Medulla oblongata (tissue), 1 donor: ENCODE measurements at regions not wholly inside any gene's neighbourhood (a gene's known extent, or its start where the extent isn't known, plus 50 kb on each side); places are given as distances from the start of the nearest gene placed in this dataset.

ENCODE experiments used
- DNase-seq: peaks from one replicate; pipeline ENCODE4 v3.0.0-alpha.2; 2015; ENCODE audit errors: extremely low spot score

DNA sequence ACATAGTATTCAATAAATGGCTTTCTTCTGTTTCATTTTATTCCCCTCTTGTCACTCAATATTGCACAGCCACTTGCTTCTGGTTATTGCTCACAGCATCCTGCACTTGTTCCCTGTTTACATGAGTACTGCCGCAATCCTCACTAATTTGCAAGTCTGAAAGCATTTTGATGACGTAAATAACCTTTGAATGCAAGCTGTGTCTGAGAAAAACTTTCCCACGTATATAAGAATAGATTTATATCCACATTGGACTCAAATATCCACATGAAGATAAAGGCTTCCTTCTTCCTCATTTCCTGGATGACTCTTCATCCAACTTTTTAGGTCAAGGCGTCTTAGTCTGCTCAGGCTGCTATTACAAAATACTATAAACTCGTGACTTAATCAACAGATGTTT is 88.2 kb upstream of the DAP start:
- no peak for DNase-seq

DNA sequence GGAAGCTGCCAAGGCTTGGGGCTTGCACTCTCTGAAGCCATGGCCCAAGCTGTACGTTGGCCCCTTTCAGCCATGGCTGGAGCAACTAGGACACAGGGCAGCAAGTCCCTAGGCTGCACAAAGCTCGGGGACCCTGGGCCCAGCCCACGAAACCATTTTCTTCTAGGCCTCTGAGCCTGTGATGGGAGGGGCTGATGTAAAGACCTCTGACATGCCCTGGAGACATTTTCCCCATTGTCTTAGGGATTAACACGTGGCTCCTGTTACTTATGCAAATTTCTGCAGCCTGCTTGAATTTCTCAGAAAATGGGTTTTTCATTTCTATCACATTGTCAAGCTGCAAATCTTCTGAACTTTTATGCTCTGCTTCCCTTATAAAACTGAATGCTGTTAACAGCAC is 83.0 kb upstream of the DAP start:
- no peak for DNase-seq

DNA sequence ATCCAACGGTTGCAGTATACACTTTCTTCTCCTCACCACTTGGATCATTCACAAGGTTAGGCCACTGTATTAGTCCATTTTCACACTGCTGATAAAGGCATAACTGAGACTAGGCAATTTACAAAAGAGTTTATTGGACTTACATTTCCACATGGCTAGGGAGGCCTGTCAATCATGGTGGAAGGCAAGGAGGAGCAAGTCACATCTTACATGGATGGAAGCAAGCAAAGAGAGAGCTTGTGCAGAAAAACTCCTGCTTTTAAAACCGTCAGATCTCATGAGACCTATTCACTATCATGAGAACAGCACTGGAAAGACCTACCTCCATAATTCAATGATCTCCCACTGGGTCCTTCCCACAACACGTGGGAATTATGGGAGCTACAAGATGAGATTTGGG is 81.8 kb upstream of the DAP start:
- DNase-seq = no peak

DNA sequence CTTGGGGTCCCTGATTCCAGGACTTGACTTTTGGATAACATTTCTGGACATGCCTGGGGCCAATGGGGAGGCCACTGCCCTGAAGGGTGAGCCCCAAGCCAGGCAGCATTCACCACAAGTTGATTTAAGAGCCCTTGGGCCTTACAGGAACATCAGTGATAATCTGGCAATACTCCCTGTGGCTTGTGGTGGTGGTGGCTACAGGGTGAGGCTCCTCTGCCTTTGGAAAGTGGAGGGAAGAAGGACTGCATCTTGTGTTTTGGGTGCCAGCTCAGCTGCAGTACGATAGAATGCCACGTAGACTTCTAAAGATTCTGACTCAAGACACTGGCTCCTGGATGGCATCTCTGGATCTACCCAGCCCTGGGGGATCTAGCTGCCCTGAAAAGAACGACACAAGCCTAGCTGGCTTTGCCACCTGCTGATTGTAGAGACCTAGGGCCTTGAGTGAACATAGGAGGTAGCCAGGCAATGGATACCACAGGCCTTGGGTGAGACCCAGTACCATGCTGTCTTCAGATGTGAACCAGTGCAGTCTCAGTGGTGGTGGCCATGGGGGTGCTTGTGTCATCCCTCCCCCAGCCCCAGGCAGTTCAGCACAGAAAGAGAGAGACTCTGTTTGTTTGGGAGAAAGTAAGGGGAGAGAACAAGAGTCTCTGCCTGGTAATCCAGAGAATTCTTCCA is 79.0 kb upstream of the DAP start:
- DNase-seq = no peak

DNA sequence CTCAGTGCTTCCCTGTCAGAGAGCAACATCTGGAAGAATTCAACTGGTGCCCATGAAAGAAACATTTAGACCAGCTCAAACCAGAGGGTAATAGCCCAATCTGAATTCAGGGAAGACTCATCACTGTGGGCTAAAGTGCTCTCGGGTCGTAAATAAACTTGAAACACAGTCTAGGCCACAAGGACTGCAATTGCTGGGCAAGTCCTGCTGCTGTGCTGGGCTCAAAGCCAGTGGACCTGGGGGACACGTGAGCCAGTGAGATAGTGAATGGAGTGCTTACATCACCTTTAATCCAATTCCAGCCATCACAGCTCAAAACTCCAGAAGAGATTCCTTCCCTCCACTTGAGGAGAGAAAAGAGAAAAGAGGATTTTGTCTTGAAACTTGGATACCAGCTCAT is 78.1 kb upstream of the DAP start:
- no peak for DNase-seq

DNA sequence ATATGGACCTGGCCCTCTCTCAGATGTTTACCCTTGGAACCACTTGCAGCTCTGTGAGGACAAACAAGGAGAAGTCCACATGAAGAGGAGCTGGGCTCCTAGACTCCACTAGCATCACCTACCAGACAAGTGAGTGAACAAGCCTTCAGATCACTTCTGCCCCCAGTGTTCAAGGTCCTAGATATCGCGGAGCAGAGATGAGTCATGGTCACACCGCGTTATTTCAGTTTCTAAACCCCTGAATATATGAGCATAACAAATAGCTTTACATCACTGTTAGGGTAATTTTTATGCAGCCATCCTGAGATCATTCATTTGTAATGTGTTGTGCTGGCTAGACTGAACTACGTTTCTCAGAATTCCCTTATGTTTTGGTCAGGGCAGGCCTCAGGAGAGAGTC is 77.0 kb upstream of the DAP start:
- no peak for DNase-seq

DNA sequence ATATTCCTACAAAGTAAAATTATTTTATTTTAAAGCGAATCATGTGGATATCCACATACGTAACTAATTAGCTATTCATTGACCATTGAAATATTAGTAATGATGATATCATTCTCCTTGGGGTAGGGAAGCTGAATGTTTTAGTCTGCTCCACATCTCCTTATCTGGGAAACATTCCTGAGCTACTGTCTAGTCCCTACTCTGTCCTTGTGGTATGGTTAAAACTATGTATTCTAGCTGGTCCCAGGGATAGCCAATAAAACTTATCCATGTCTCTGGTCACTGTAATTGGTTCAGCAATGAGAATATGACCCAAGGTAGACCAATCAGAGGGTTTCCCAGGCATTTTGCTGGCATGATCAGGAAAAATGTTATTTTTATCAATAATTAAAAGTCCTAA is 76.0 kb upstream of the DAP start:
- DNase-seq = no peak

DNA sequence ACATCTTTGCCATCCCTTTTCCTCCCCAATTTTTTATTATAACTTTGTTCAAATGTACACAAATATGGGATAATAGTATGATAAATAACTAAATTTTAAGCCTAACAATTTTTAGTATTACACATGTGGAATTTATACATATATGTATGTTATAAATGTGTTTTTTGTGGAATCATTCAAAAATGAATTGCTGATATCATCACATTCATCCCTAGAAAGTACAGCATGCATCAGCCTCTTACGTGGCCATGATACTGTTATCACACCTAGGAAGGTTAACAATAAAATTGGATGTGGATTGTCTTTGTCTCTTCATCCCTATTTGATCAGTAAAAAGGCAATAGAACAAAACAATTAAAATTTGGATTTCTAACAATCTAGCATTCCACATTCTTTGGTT is 73.7 kb upstream of the DAP start:
- no peak for DNase-seq

DNA sequence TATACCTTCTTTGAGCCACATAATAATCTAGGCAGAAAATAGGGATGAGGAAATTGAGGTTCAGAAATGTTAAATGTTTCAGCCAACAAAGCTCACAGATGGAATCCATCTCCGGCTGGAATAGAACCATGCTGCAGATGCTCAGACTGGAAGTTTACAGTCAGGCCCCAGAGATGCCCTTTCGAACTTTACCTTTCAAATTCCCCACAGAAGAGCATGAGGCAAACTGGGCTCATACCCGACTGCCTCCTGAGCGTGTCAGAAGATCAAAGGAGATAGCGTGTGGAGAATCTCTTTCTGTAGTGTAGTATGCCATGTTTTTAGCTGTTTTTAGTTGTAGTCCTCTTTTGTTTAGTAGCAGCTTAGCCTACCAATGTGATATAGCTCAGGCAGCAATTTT is 72.0 kb upstream of the DAP start:
- no peak for DNase-seq

DNA sequence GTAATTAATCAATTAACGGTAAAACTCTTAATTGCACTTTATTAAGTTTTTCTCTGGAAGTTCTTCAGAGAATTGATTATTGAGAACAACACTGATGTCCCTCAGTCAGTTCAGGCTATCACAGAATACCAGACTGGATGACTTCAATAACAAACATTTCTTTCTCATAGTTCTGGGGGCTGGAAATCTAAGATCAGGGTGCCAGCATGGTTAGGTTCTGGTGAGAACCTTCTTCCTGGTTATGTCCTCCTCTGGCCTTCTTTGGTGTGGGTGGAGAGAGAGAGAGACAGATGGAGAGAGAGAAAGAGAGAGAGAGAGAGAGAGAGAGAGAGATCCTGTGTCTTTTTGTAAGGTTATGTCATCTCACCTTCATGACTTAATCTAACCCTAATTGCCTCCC is 71.4 kb upstream of the DAP start:
- no peak for DNase-seq

DNA sequence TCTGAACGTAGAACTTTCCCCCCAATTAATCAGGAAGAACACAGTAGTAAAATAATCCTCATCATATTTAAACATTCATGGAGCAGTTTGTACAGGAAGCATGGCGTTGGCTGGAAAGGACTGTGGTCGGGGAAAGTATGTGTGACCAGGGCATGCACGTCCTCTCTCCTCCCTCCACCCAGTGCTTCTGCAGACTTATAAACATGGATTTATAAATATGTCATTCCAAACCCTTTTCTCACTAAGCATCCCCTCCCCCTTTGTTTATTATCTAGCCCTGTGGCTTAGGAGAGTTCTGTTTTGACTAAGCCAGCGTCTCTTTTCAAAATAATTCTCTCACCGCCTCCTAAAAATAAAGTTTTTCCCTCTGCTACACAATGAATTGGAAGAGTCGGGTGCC is 70.4 kb upstream of the DAP start:
- DNase-seq = no peak

DNA sequence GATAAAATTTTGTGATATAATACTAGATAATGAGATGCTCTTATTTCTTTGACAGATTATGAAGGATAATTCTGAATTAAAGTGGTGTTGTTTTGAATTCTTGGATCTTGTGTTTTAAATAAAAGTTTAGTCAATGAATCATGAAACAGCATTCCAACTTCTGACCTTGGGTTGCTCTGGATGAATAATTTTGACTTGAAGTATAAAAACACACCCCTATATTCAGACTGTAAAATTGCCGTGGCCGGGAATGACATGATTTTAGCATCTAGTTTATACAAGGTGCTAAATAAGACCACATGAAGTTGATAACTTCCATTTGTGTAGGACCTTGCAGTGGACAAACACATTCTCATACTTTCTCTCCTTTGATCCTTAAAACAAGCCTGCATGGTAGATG is 67.2 kb upstream of the DAP start:
- no peak for DNase-seq

DNA sequence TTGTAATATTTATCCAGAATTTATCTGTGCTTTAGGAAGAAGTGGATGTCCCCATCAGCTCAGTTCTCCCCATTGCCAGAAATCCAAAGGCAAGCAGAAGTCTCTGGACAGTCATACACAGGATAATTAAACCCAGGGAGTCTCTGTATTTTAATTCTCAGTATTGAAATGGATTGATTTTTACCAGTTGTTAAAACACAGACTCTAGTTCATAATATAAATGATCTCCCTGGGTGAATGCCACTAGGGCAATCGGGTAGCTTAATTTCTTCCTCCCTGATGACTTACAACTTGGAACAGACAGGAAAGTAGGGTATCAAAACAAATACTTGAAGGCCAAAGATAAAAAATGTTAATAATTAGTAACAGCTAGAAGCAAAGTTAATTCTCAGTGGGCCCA is 66.5 kb upstream of the DAP start:
- no peak for DNase-seq

DNA sequence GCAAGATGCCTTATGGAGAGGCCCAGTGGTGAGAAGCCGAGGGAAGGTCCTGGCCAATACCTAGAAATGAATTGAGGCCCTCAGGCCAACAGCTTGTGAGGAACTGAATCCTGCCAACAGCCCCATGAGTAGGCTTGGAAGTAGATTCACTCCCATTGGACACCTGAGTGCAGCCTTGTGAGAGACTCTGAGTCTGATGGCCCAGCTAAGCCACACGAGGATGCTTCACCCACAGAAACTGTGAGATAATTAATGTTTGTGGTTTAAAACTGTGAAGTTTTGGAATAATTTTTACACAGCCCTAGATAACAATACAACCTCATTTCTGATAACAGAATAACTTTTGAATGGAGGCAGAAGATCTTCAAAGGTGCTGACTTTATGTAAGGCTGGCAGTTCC is 65.9 kb upstream of the DAP start:
- DNase-seq = no peak

DNA sequence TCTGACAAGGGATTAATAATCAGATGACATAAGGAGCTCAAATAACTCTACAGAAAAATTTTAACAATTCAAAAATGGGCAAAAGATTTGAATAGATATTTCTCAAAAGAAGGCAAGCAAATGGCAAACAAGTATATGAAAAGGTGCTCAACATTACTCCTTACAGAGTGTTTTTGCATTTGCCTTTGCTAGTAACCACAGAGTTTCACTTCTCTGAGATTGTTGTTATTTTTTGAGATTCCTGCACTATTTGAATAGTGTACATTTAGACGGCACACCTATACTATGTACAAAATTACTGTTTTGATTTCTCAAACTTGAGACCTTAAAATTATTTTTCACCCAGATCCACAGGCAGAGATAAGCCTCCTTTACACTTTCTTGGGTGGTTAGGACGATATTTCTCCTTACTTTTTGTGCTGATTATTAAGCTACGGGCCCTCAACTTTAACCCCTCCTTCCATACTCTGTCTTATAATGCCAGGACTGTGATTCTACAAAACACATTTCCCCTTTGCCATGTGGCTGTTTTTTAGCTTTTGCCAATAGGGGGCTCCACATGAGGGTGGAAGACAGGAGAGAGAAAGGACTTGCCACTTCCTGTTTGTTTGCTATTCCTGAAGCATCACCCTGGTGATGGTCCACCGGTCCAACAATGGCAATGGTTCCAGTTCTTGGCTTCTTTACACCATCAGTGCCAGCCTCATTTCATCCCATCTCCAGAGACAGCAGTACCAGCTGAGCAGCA is 65.0 kb upstream of the DAP start:
- no peak for DNase-seq

DNA sequence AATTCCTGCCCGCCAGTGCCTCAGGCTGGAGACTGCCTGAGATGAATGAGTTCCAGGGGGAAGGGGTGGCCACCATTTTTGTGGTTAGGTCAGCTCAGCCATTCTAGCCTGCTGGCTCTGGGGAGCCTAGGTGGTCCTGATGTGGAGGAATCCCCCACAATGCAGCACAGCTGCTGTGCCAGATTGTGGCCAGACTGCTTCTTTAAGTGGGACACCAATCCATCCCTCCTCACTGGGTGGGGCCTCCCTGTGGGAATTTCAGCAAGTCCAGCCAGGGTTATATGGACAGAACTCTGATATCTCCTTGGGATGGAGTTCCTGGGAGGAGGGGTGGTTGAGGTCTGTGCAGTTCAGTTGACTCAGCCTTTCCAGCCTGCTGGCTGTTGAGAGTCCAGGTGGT is 51.2 kb upstream of the DAP start:
- no peak for DNase-seq
